Transverse colon (tissue), 3 donors: ENCODE measurements at regions not wholly inside any gene's neighbourhood (a gene's known extent, or its start where the extent isn't known, plus 50 kb on each side); places are given as distances from the start of the nearest gene placed in this dataset.

Experiments
- CTCF ChIP-seq, 5 experiments: fragments of 200-600 bp in 3 of 5; fragments of 450-650 bp in 2 of 5; sonication (generic) in 3 of 5; IDR thresholded peaks; 1 replicate in 2 of 5; 2 replicates in 3 of 5; pipeline ENCODE4 v1.5.1; 2016 to 2017; ENCODE audit warnings: antibody characterized with exemption in 5 of 5, inconsistent platforms in 3 of 5, mild to moderate bottlenecking in 2 of 5, moderate library complexity in 1 of 5
- POLR2A ChIP-seq: fragments of 450-650 bp; IDR thresholded peaks from one replicate; pipeline ENCODE4 v1.6.1; 2016; ENCODE audit warnings: antibody characterized with exemption, mild to moderate bottlenecking, moderate library complexity

GRCh38 chr1:69504730-69505252 lies 62.9 kb upstream of the LRRC7 start:
- TF ChIP-seq POLR2A (no peak), CTCF (IDR thresholded peaks at IDR 0.05) (no peak)
